Neuronal stem cell (in vitro differentiated cells): ENCODE measurements at regions not wholly inside any gene's neighbourhood (a gene's known extent, or its start where the extent isn't known, plus 50 kb on each side); places are given as distances from the start of the nearest gene placed in this dataset.

ENCODE experiments used
- DNase-seq: peaks from one replicate; pipeline ENCODE4 v3.0.0-alpha.2; 2013; ENCODE audit warnings: low spot score
- H2AFZ ChIP-seq: one replicate; pipeline ENCODE4 v1.6.1; 2013; ENCODE audit warnings: mild to moderate bottlenecking, low read length, inconsistent platforms
- H2AK5ac ChIP-seq: 2 replicates; pipeline ENCODE4 v1.6.1; 2013; ENCODE audit warnings: low read depth, mild to moderate bottlenecking, inconsistent platforms, low read length, moderate library complexity, mixed read lengths
- H2BK120ac ChIP-seq: 2 replicates; pipeline ENCODE4 v1.6.1; 2013; ENCODE audit warnings: low read depth, mild to moderate bottlenecking, inconsistent platforms, low read length, moderate library complexity, mixed read lengths
- H2BK12ac ChIP-seq: one replicate; pipeline ENCODE4 v1.6.1; 2013; ENCODE audit warnings: low read length, inconsistent platforms
- H2BK15ac ChIP-seq: 2 replicates; pipeline ENCODE4 v1.6.1; 2013; ENCODE audit warnings: mild to moderate bottlenecking, low read length, inconsistent platforms, mixed read lengths
- H2BK5ac ChIP-seq: one replicate; pipeline ENCODE4 v1.6.1; 2013; ENCODE audit warnings: inconsistent platforms, mild to moderate bottlenecking, low read length, moderate library complexity
- H3K14ac ChIP-seq: one replicate; pipeline ENCODE4 v1.6.1; 2013; ENCODE audit warnings: low read length, inconsistent platforms
- H3K18ac ChIP-seq: 2 replicates; pipeline ENCODE4 v1.6.1; 2013; ENCODE audit warnings: low read length, inconsistent platforms
- H3K23ac ChIP-seq: 2 replicates; pipeline ENCODE4 v1.6.1; 2013; ENCODE audit warnings: low read depth, mild to moderate bottlenecking, mixed read lengths, low read length, inconsistent platforms; ENCODE audit not compliant: poor library complexity
- H3K27ac ChIP-seq: replicated peaks from 3 replicates; pipeline ENCODE4 v1.5.1; 2013; ENCODE audit warnings: low read length, inconsistent platforms
- H3K27me3 ChIP-seq, 3 experiments: 2 replicates each; pipeline ENCODE4 v1.6.1; 2013; ENCODE audit warnings: low read length in 3 of 3, mild to moderate bottlenecking in 2 of 3, inconsistent platforms in 1 of 3, low read depth in 1 of 3, mixed read lengths in 1 of 3, moderate library complexity in 1 of 3; ENCODE audit not compliant: control insufficient read depth in 3 of 3, insufficient read depth in 3 of 3
- H3K36me3 ChIP-seq, 2 donors: replicated peaks in 1 of 2; 2 replicates each; pipeline ENCODE4 v1.6.1; 2013; ENCODE audit warnings: low read length in 2 of 2; ENCODE audit not compliant: control insufficient read depth in 2 of 2, insufficient read depth in 2 of 2
- H3K4ac ChIP-seq: 2 replicates; pipeline ENCODE4 v1.6.1; 2013; ENCODE audit warnings: inconsistent platforms, mild to moderate bottlenecking, low read length, moderate library complexity
- H3K4me1 ChIP-seq, 2 donors: 1 replicate in 1 of 2; 2 replicates in 1 of 2; pipeline ENCODE4 v1.6.1; 2013; ENCODE audit warnings: low read length in 2 of 2, low read depth in 1 of 2; ENCODE audit not compliant: control insufficient read depth in 2 of 2, insufficient read depth in 1 of 2
- H3K4me2 ChIP-seq: one replicate; pipeline ENCODE4 v1.6.1; 2013; ENCODE audit warnings: mild to moderate bottlenecking, low read length, inconsistent platforms; ENCODE audit not compliant: insufficient read depth, poor library complexity, severe bottlenecking
- H3K4me3 ChIP-seq, 2 donors: 2 replicates each; pipeline ENCODE4 v1.5.1; 2013; ENCODE audit warnings: low read length in 2 of 2, mild to moderate bottlenecking in 2 of 2, inconsistent platforms in 1 of 2, moderate library complexity in 1 of 2
- H3K79me1 ChIP-seq: one replicate; pipeline ENCODE4 v1.6.1; 2013; ENCODE audit warnings: low read depth, mild to moderate bottlenecking, inconsistent platforms, low read length, moderate library complexity
- H3K9ac ChIP-seq: one replicate; pipeline ENCODE4 v1.6.1; 2013; ENCODE audit warnings: mild to moderate bottlenecking, low read depth, low read length, inconsistent platforms; ENCODE audit not compliant: poor library complexity
- H3K9me3 ChIP-seq, 2 donors: replicated peaks in 1 of 2; 2 replicates each; pipeline versions ENCODE3 to v1.6.1; 2013; ENCODE audit warnings: low read length in 2 of 2, mild to moderate bottlenecking in 2 of 2, inconsistent platforms in 1 of 2, low read depth in 1 of 2, mixed read lengths in 1 of 2, moderate library complexity in 1 of 2; ENCODE audit not compliant: control insufficient read depth in 2 of 2, insufficient read depth in 1 of 2
- H4K8ac ChIP-seq: one replicate; pipeline ENCODE4 v1.6.1; 2013; ENCODE audit warnings: low read depth, mild to moderate bottlenecking, inconsistent platforms, low read length, moderate library complexity
- H4K91ac ChIP-seq: one replicate; pipeline ENCODE4 v1.6.1; 2013; ENCODE audit warnings: low read length, low read depth, mild to moderate bottlenecking, inconsistent platforms; ENCODE audit not compliant: poor library complexity
- WGBS, 2 donors: extraction: QIAGEN DNeasy Blood & Tissue Kit; methylation state at CpG; one replicate each; pipeline ENCODE4 v1.1.7; 2013; ENCODE audit warnings: missing lambda C conversion rate in 2 of 2, mixed read lengths in 1 of 2; ENCODE audit not compliant: insufficient read length in 2 of 2, insufficient replicate concordance in 1 of 2; ENCODE audit errors: extremely low coverage in 2 of 2; 5-methylcytosine and 5-hydroxymethylcytosine counted together

- Histone ChIP-seq H3K9me3 (no peaks in the 10 kb centered on the region), H2BK5ac (no peak overlapping the region), H3K79me1 (no peaks in the 10 kb centered on the region), H3K27ac (no peak overlapping the region), H3K9ac (no peak overlapping the region), H4K8ac (no peak overlapping the region), H3K18ac (no peak overlapping the region), H3K27me3 (no peaks in the 10 kb centered on the region), H3K4me3 (no peak overlapping the region), H2BK15ac (no peak overlapping the region), H3K4ac (no peak overlapping the region), H4K91ac (no peak overlapping the region), H3K36me3 (no peaks in the 10 kb centered on the region), H3K14ac (no peak overlapping the region), H2BK120ac (no peak overlapping the region), H3K23ac (no peak overlapping the region), H3K4me1 (no peaks in the 10 kb centered on the region), H3K4me2 (no peak overlapping the region), H2AFZ (no peak overlapping the region), H2BK12ac (no peak overlapping the region), H2AK5ac (no peak overlapping the region)
- DNase-seq, result no peak
- no CpG with 5 or more reads among the region's 1 CpG for WGBS, 2 donors
Measured at GRCh38 chr2:165007161-165007744, 51.9 kb upstream of the SLC38A11 start.
